ENCODE measurements at regions not wholly inside any gene's neighbourhood (a gene's known extent, or its start where the extent isn't known, plus 50 kb on each side); places are given as distances from the start of the nearest gene placed in this dataset.
"Not testable (repeated sequence)": the region's sequence is repeated elsewhere in the genome, so short reads cannot be mapped to it uniquely, and the experiment has no call there.

DNA sequence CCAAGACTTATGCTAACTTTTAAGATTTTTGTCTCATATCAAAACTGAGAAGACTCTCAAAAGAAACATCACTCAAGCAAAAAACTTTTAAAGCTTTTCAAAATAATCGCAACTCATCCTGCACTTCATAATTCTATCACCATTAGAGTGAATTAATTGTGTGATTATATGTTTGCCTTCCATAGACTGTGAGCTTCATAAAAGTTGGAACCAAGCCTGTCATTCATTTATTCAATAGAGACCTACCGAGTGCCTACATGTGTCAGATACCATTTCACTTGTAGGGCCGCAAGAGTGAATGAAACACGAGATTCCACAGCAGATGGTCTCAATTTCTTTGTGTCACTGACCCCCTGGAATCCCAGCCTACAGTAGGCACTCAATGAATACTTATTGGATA, 106.4 kb downstream of the RHOU start:
- Histone ChIP-seq H3K4me1 (no peaks in the 10 kb centered on the region), H3K36me3 (ENCODE audit: insufficient read depth in 1 of 2, low read depth in 1 of 2) (no peaks in the 10 kb centered on the region), H3K27me3 (ENCODE audit: insufficient read depth in 3 of 3, low read length in 2 of 3) (no peaks in the 10 kb centered on the region), H3K27ac (peak overlapping the region; percentile 11), H3K9me3 (no peaks in the 10 kb centered on the region), H3K4me3 (no peak overlapping the region)
- no peak for ATAC-seq
- WGBS, 3 donors: 57 to 68% (median 67%) methylated on average over 4 of the region's 4 CpGs
- TF ChIP-seq CTCF (IDR thresholded peaks at IDR 0.05): no peak
- DNase-seq: no peak
- intact Hi-C loops (cut with DNase I): no loop called here

GRCh38 chr1:228842094-228842775, 107.0 kb downstream of the RHOU start:
- WGBS, 3 donors: 40 to 64% (median 49%) methylated on average over 6 of the region's 6 CpGs
- peak overlapping the region; percentile 14 for H3K27ac ChIP-seq
- DNase-seq (peak; percentile 51 to 63), ATAC-seq (peak; percentile 91 to 95 (median 92))
- no peaks in the 10 kb centered on the region for H3K4me1 ChIP-seq
- no peaks in the 10 kb centered on the region for H3K9me3 ChIP-seq
- no peak for TF ChIP-seq CTCF (IDR thresholded peaks at IDR 0.05)
- no peak overlapping the region for H3K4me3 ChIP-seq
- no peaks in the 10 kb centered on the region for H3K27me3 ChIP-seq (ENCODE audit: insufficient read depth in 3 of 3, low read length in 2 of 3)
- intact Hi-C loops (cut with DNase I): no loop called here
- no peaks in the 10 kb centered on the region for H3K36me3 ChIP-seq (ENCODE audit: insufficient read depth in 1 of 2, low read depth in 1 of 2)

GRCh38 chr1:228845101-228845500, 109.8 kb downstream of the RHOU start:
- H3K9me3 ChIP-seq: no peaks in the 10 kb centered on the region
- ATAC-seq (no peak), DNase-seq (no peak)
- no peak overlapping the region for H3K4me3 ChIP-seq
- no peaks in the 10 kb centered on the region for H3K36me3 ChIP-seq (ENCODE audit: insufficient read depth in 1 of 2, low read depth in 1 of 2)
- H3K27me3 ChIP-seq (ENCODE audit: insufficient read depth in 3 of 3, low read length in 2 of 3): no peaks in the 10 kb centered on the region
- no peak overlapping the region for H3K27ac ChIP-seq
- H3K4me1 ChIP-seq: peaks cover 13% of the 10 kb centered on the region
- WGBS, 3 donors: 92 to 96% (median 94%) methylated on average over 8 of the region's 8 CpGs
- intact Hi-C loops (cut with DNase I): no loop called here
- no peak for TF ChIP-seq CTCF (IDR thresholded peaks at IDR 0.05)

GRCh38 chr1:228846952-228847351, 111.7 kb downstream of the RHOU start:
- H3K36me3 ChIP-seq (ENCODE audit: insufficient read depth in 1 of 2, low read depth in 1 of 2): no peaks in the 10 kb centered on the region
- 97 to 100% (median 100%) methylated on average over 1 of the region's 1 CpG for WGBS, 3 donors
- peaks cover 13% of the 10 kb centered on the region for H3K4me1 ChIP-seq
- no peaks in the 10 kb centered on the region for H3K9me3 ChIP-seq
- no peak for ATAC-seq
- H3K4me3 ChIP-seq: no peak overlapping the region
- H3K27ac ChIP-seq: no peak overlapping the region
- no peak for TF ChIP-seq CTCF (IDR thresholded peaks at IDR 0.05)
- H3K27me3 ChIP-seq (ENCODE audit: insufficient read depth in 3 of 3, low read length in 2 of 3): no peaks in the 10 kb centered on the region
- intact Hi-C loops (cut with DNase I): no loop called here
- no peak for DNase-seq

- H3K36me3 ChIP-seq (ENCODE audit: insufficient read depth in 1 of 2, low read depth in 1 of 2); ATAC-seq; H3K9me3 ChIP-seq; DNase-seq; intact Hi-C loops (cut with DNase I); H3K27me3 ChIP-seq (ENCODE audit: insufficient read depth in 3 of 3, low read length in 2 of 3); H3K4me3 ChIP-seq; H3K27ac ChIP-seq: not testable (repeated sequence)
- peaks cover 13% of the 10 kb centered on the region for H3K4me1 ChIP-seq
- 96 to 100% (median 100%) methylated on average over 2 of the region's 2 CpGs for WGBS, 3 donors
These were observed 112.2 kb downstream of the RHOU start for GRCh38 chr1:228847451-228847850.

All from psoas muscle (tissue), 7 donors.